ENCODE measurements at regions not wholly inside any gene's neighbourhood (a gene's known extent, or its start where the extent isn't known, plus 50 kb on each side); places are given as distances from the start of the nearest gene placed in this dataset.

GRCh38 chr13:59304596-59304995, 859.1 kb downstream of the DIAPH3 start:
- TF ChIP-seq CTCF (IDR thresholded peaks at IDR 0.05; ENCODE audit: low read depth, low read length, missing input control) = no peak
- TF ChIP-seq TAF1 (conservative IDR thresholded peaks at IDR 0.05) = no peak
- no peak for TF ChIP-seq ZBTB33 (IDR thresholded peaks at IDR 0.05)
- no peak for TF ChIP-seq NR2F2 (IDR thresholded peaks at IDR 0.05)
- no peak for TF ChIP-seq MAX (IDR thresholded peaks at IDR 0.05)
- TF ChIP-seq ATF3 (IDR thresholded peaks at IDR 0.05) = no peak
- TF ChIP-seq GABPA (IDR thresholded peaks at IDR 0.05 in 1 of 2, conservative IDR thresholded peaks at IDR 0.05 in 1 of 2) = no peak
- no peak for TF ChIP-seq REST (IDR thresholded peaks at IDR 0.05)
- TF ChIP-seq SP1 (IDR thresholded peaks at IDR 0.05) = no peak
- no peak for TF ChIP-seq JUND (IDR thresholded peaks at IDR 0.05)
- TF ChIP-seq RAD21 (IDR thresholded peaks at IDR 0.05) = no peak
- no peak for TF ChIP-seq YY1 (IDR thresholded peaks at IDR 0.05)
- no peak for TF ChIP-seq RXRA (IDR thresholded peaks at IDR 0.05)
